ENCODE measurements at regions not wholly inside any gene's neighbourhood (a gene's known extent, or its start where the extent isn't known, plus 50 kb on each side); places are given as distances from the start of the nearest gene placed in this dataset.
"Not testable (repeated sequence)": the region's sequence is repeated elsewhere in the genome, so short reads cannot be mapped to it uniquely, and the experiment has no call there.

- H3K4me1 ChIP-seq, result no peaks in the 10 kb centered on the region
- no peak for DNase-seq
- TF ChIP-seq CTCF (IDR thresholded peaks at IDR 0.05; ENCODE audit: low read depth, low read length), result no peak
Observed at GRCh38 chr6:105705608-105706007, 302.7 kb upstream of the PREP start.

GRCh38 chr6:105695461-105695860, 292.6 kb upstream of the PREP start:
- DNase-seq, result no peak
- no peaks in the 10 kb centered on the region for H3K4me1 ChIP-seq
- no peak overlapping the region for H3K4me3 ChIP-seq (ENCODE audit: low read depth, low read length)
- H3K27me3 ChIP-seq, result peaks cover 34% of the 10 kb centered on the region
- no peaks in the 10 kb centered on the region for H3K9me3 ChIP-seq
- TF ChIP-seq CTCF (IDR thresholded peaks at IDR 0.05; ENCODE audit: low read depth, low read length), result no peak
- H3K36me3 ChIP-seq, result no peaks in the 10 kb centered on the region

More at GRCh38 chr6:105705608-105706007, 302.7 kb upstream of the PREP start:
- no peak overlapping the region for H3K4me3 ChIP-seq (ENCODE audit: low read depth, low read length)
- no peaks in the 10 kb centered on the region for H3K36me3 ChIP-seq
- peaks cover 9% of the 10 kb centered on the region for H3K27me3 ChIP-seq
- H3K9me3 ChIP-seq, result no peaks in the 10 kb centered on the region

- H3K9me3 ChIP-seq, result no peaks in the 10 kb centered on the region
- DNase-seq, result no peak
- peaks cover 29% of the 10 kb centered on the region for H3K27me3 ChIP-seq
- H3K4me1 ChIP-seq, result no peaks in the 10 kb centered on the region
- no peak for TF ChIP-seq CTCF (IDR thresholded peaks at IDR 0.05; ENCODE audit: low read depth, low read length)
- no peaks in the 10 kb centered on the region for H3K36me3 ChIP-seq
- no peak overlapping the region for H3K4me3 ChIP-seq (ENCODE audit: low read depth, low read length)
Observed at GRCh38 chr6:105692613-105693215, 289.8 kb upstream of the PREP start.

GRCh38 chr6:105691971-105692370, 289.1 kb upstream of the PREP start:
- no peak for DNase-seq
- no peak for TF ChIP-seq CTCF (IDR thresholded peaks at IDR 0.05; ENCODE audit: low read depth, low read length)
- no peaks in the 10 kb centered on the region for H3K4me1 ChIP-seq
- no peaks in the 10 kb centered on the region for H3K9me3 ChIP-seq
- H3K4me3 ChIP-seq (ENCODE audit: low read depth, low read length), result no peak overlapping the region
- peaks cover 29% of the 10 kb centered on the region for H3K27me3 ChIP-seq
- no peaks in the 10 kb centered on the region for H3K36me3 ChIP-seq

- Histone ChIP-seq H3K9me3 (no peaks in the 10 kb centered on the region), H3K4me3 (ENCODE audit: low read depth, low read length) (no peak overlapping the region), H3K4me1 (no peaks in the 10 kb centered on the region), H3K36me3 (no peaks in the 10 kb centered on the region), H3K27me3 (peaks cover 29% of the 10 kb centered on the region)
- TF ChIP-seq CTCF (IDR thresholded peaks at IDR 0.05; ENCODE audit: low read depth, low read length), result no peak
- DNase-seq, result no peak
Observed at GRCh38 chr6:105691081-105691480, 288.2 kb upstream of the PREP start.

GRCh38 chr6:105688573-105688972, 285.7 kb upstream of the PREP start:
- Histone ChIP-seq H3K4me3 (ENCODE audit: low read depth, low read length) (no peak overlapping the region), H3K4me1 (no peaks in the 10 kb centered on the region), H3K36me3 (no peaks in the 10 kb centered on the region), H3K27me3 (peaks cover 17% of the 10 kb centered on the region), H3K9me3 (no peaks in the 10 kb centered on the region)
- TF ChIP-seq CTCF (IDR thresholded peaks at IDR 0.05; ENCODE audit: low read depth, low read length), result no peak
- DNase-seq, result no peak

- H3K9me3 ChIP-seq; H3K4me3 ChIP-seq (ENCODE audit: low read depth, low read length); H3K4me1 ChIP-seq; DNase-seq; H3K27me3 ChIP-seq; H3K36me3 ChIP-seq: not testable (repeated sequence)
Observed at GRCh38 chr6:105686793-105687192, 283.9 kb upstream of the PREP start.
